ENCODE measurements at regions not wholly inside any gene's neighbourhood (a gene's known extent, or its start where the extent isn't known, plus 50 kb on each side); places are given as distances from the start of the nearest gene placed in this dataset.
"Not testable (repeated sequence)": the region's sequence is repeated elsewhere in the genome, so short reads cannot be mapped to it uniquely, and the experiment has no call there.

- H3K9me3 ChIP-seq (ENCODE audit: control insufficient read depth, insufficient read depth, low read length); H3K4me3 ChIP-seq (ENCODE audit: low read depth, low read length); H3K4me1 ChIP-seq (ENCODE audit: control insufficient read depth, insufficient read depth, low read length); H3K27ac ChIP-seq (ENCODE audit: low read depth, low read length); DNase-seq (ENCODE audit: low read depth in 4 of 6, low spot score in 6 of 6); H3K36me3 ChIP-seq (ENCODE audit: control insufficient read depth, insufficient read depth, low read length); H3K27me3 ChIP-seq (ENCODE audit: control insufficient read depth, insufficient read depth, low read length): not testable (repeated sequence)
These were observed 108.5 kb downstream of the SOX3 start for GRCh38 chrX:140396326-140396725.

DNA sequence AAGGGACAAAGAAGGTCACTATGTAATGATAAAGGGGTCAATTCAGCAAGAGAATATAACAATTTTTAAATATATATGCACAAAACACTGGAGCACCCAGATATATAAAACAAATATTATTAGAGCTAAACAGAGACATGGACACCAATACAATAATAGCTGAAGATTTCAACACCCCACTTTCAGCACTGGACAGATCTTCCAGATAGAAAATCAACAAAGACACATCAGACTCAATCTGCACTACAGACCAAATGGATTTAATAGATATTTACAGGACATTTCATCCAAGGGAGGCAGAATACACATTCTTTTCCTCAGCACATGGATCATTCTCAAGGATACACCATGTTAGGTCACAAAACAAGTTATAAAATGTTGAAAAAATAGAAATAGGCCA is 111.4 kb downstream of the SOX3 start:
- Histone ChIP-seq H3K27me3 (ENCODE audit: control insufficient read depth, insufficient read depth, low read length) (no peaks in the 10 kb centered on the region), H3K27ac (ENCODE audit: low read depth, low read length) (no peak overlapping the region), H3K4me1 (ENCODE audit: control insufficient read depth, insufficient read depth, low read length) (no peaks in the 10 kb centered on the region), H3K9me3 (ENCODE audit: control insufficient read depth, insufficient read depth, low read length) (no peaks in the 10 kb centered on the region), H3K4me3 (ENCODE audit: low read depth, low read length) (no peak overlapping the region), H3K36me3 (ENCODE audit: control insufficient read depth, insufficient read depth, low read length) (no peaks in the 10 kb centered on the region)
- no peak for DNase-seq (ENCODE audit: low read depth in 4 of 6, low spot score in 6 of 6)

- Histone ChIP-seq H3K36me3 (ENCODE audit: control insufficient read depth, insufficient read depth, low read length) (no peaks in the 10 kb centered on the region), H3K27ac (ENCODE audit: low read depth, low read length) (no peak overlapping the region), H3K4me1 (ENCODE audit: control insufficient read depth, insufficient read depth, low read length) (no peaks in the 10 kb centered on the region), H3K9me3 (ENCODE audit: control insufficient read depth, insufficient read depth, low read length) (no peaks in the 10 kb centered on the region), H3K27me3 (ENCODE audit: control insufficient read depth, insufficient read depth, low read length) (no peaks in the 10 kb centered on the region), H3K4me3 (ENCODE audit: low read depth, low read length) (no peak overlapping the region)
- peak in 1 of 6 donors; percentile 31 for DNase-seq (ENCODE audit: low read depth in 4 of 6, low spot score in 6 of 6)
- WGBS (ENCODE audit: insufficient coverage) = 33% methylated on average over 1 of the region's 3 CpGs
These were observed 113.6 kb downstream of the SOX3 start for GRCh38 chrX:140391313-140391712.

- H3K9me3 ChIP-seq (ENCODE audit: control insufficient read depth, insufficient read depth, low read length) = no peaks in the 10 kb centered on the region
- H3K27me3 ChIP-seq (ENCODE audit: control insufficient read depth, insufficient read depth, low read length) = no peaks in the 10 kb centered on the region
- H3K36me3 ChIP-seq (ENCODE audit: control insufficient read depth, insufficient read depth, low read length) = no peaks in the 10 kb centered on the region
- DNase-seq (ENCODE audit: low read depth in 4 of 6, low spot score in 6 of 6) = peak in 1 of 6 donors; percentile 24
- H3K4me1 ChIP-seq (ENCODE audit: control insufficient read depth, insufficient read depth, low read length) = no peaks in the 10 kb centered on the region
- no CpG with 5 or more reads among the region's 3 CpGs for WGBS (ENCODE audit: insufficient coverage)
- H3K27ac ChIP-seq (ENCODE audit: low read depth, low read length) = no peak overlapping the region
- no peak overlapping the region for H3K4me3 ChIP-seq (ENCODE audit: low read depth, low read length)
These were observed 115.5 kb downstream of the SOX3 start for GRCh38 chrX:140389331-140389730.

- Histone ChIP-seq H3K4me1 (ENCODE audit: control insufficient read depth, insufficient read depth, low read length) (no peaks in the 10 kb centered on the region), H3K9me3 (ENCODE audit: control insufficient read depth, insufficient read depth, low read length) (no peaks in the 10 kb centered on the region), H3K27me3 (ENCODE audit: control insufficient read depth, insufficient read depth, low read length) (peaks cover 2% of the 10 kb centered on the region), H3K4me3 (ENCODE audit: low read depth, low read length) (no peak overlapping the region), H3K36me3 (ENCODE audit: control insufficient read depth, insufficient read depth, low read length) (no peaks in the 10 kb centered on the region), H3K27ac (ENCODE audit: low read depth, low read length) (no peak overlapping the region)
- DNase-seq (ENCODE audit: low read depth in 4 of 6, low spot score in 6 of 6) = no peak
- WGBS (ENCODE audit: insufficient coverage) = 74% methylated on average over 3 of the region's 4 CpGs
These were observed 142.0 kb downstream of the SOX3 start for GRCh38 chrX:140362861-140363260.

GRCh38 chrX:140360924-140361323 is 143.9 kb downstream of the SOX3 start:
- no CpG with 5 or more reads among the region's 3 CpGs for WGBS (ENCODE audit: insufficient coverage)
- Histone ChIP-seq H3K4me1 (ENCODE audit: control insufficient read depth, insufficient read depth, low read length) (no peaks in the 10 kb centered on the region), H3K36me3 (ENCODE audit: control insufficient read depth, insufficient read depth, low read length) (no peaks in the 10 kb centered on the region), H3K9me3 (ENCODE audit: control insufficient read depth, insufficient read depth, low read length) (no peaks in the 10 kb centered on the region), H3K27me3 (ENCODE audit: control insufficient read depth, insufficient read depth, low read length) (peaks cover 8% of the 10 kb centered on the region), H3K4me3 (ENCODE audit: low read depth, low read length) (no peak overlapping the region), H3K27ac (ENCODE audit: low read depth, low read length) (no peak overlapping the region)
- DNase-seq (ENCODE audit: low read depth in 4 of 6, low spot score in 6 of 6) = no peak

GRCh38 chrX:140360284-140360683 is 144.6 kb downstream of the SOX3 start:
- peaks cover 8% of the 10 kb centered on the region for H3K27me3 ChIP-seq (ENCODE audit: control insufficient read depth, insufficient read depth, low read length)
- WGBS (ENCODE audit: insufficient coverage) = 6% methylated on average over 3 of the region's 5 CpGs
- H3K27ac ChIP-seq (ENCODE audit: low read depth, low read length) = no peak overlapping the region
- peak in 2 of 6 donors; percentile 54 to 71 for DNase-seq (ENCODE audit: low read depth in 4 of 6, low spot score in 6 of 6)
- no peak overlapping the region for H3K4me3 ChIP-seq (ENCODE audit: low read depth, low read length)
- H3K9me3 ChIP-seq (ENCODE audit: control insufficient read depth, insufficient read depth, low read length) = no peaks in the 10 kb centered on the region
- H3K36me3 ChIP-seq (ENCODE audit: control insufficient read depth, insufficient read depth, low read length) = no peaks in the 10 kb centered on the region
- no peaks in the 10 kb centered on the region for H3K4me1 ChIP-seq (ENCODE audit: control insufficient read depth, insufficient read depth, low read length)

- H3K4me1 ChIP-seq (ENCODE audit: control insufficient read depth, insufficient read depth, low read length) = no peaks in the 10 kb centered on the region
- H3K27me3 ChIP-seq (ENCODE audit: control insufficient read depth, insufficient read depth, low read length) = peaks cover 6% of the 10 kb centered on the region
- H3K4me3 ChIP-seq (ENCODE audit: low read depth, low read length) = no peak overlapping the region
- DNase-seq (ENCODE audit: low read depth in 4 of 6, low spot score in 6 of 6) = no peak
- H3K9me3 ChIP-seq (ENCODE audit: control insufficient read depth, insufficient read depth, low read length) = no peaks in the 10 kb centered on the region
- no peaks in the 10 kb centered on the region for H3K36me3 ChIP-seq (ENCODE audit: control insufficient read depth, insufficient read depth, low read length)
- 68% methylated on average over 6 of the region's 9 CpGs for WGBS (ENCODE audit: insufficient coverage)
- H3K27ac ChIP-seq (ENCODE audit: low read depth, low read length) = no peak overlapping the region
These were observed 148.9 kb downstream of the SOX3 start for GRCh38 chrX:140355922-140356321.

GRCh38 chrX:140355429-140355828 is 149.4 kb downstream of the SOX3 start:
- 50% methylated on average over 2 of the region's 6 CpGs for WGBS (ENCODE audit: insufficient coverage)
- DNase-seq (ENCODE audit: low read depth in 4 of 6, low spot score in 6 of 6) = peak in 1 of 6 donors; percentile 55
- Histone ChIP-seq H3K9me3 (ENCODE audit: control insufficient read depth, insufficient read depth, low read length) (no peaks in the 10 kb centered on the region), H3K27ac (ENCODE audit: low read depth, low read length) (no peak overlapping the region), H3K27me3 (ENCODE audit: control insufficient read depth, insufficient read depth, low read length) (peaks cover 6% of the 10 kb centered on the region), H3K36me3 (ENCODE audit: control insufficient read depth, insufficient read depth, low read length) (no peaks in the 10 kb centered on the region), H3K4me1 (ENCODE audit: control insufficient read depth, insufficient read depth, low read length) (no peaks in the 10 kb centered on the region), H3K4me3 (ENCODE audit: low read depth, low read length) (no peak overlapping the region)

GRCh38 chrX:140354431-140355120 is 150.3 kb downstream of the SOX3 start:
- H3K27ac ChIP-seq (ENCODE audit: low read depth, low read length) = no peak overlapping the region
- H3K4me3 ChIP-seq (ENCODE audit: low read depth, low read length) = no peak overlapping the region
- H3K27me3 ChIP-seq (ENCODE audit: control insufficient read depth, insufficient read depth, low read length) = peaks cover 6% of the 10 kb centered on the region
- DNase-seq (ENCODE audit: low read depth in 4 of 6, low spot score in 6 of 6) = no peak
- H3K4me1 ChIP-seq (ENCODE audit: control insufficient read depth, insufficient read depth, low read length) = no peaks in the 10 kb centered on the region
- no peaks in the 10 kb centered on the region for H3K9me3 ChIP-seq (ENCODE audit: control insufficient read depth, insufficient read depth, low read length)
- WGBS (ENCODE audit: insufficient coverage) = 26% methylated on average over 2 of the region's 3 CpGs
- H3K36me3 ChIP-seq (ENCODE audit: control insufficient read depth, insufficient read depth, low read length) = no peaks in the 10 kb centered on the region

All from spinal cord (tissue), 9 donors.